Upper lobe of right lung (tissue), 1 donor: ENCODE measurements at regions not wholly inside any gene's neighbourhood (a gene's known extent, or its start where the extent isn't known, plus 50 kb on each side); places are given as distances from the start of the nearest gene placed in this dataset.

Experiments
- ATAC-seq: fragments of 200-7000 bp; cut with Tn5 transposase; one replicate; pipeline ENCODE4 v1.9.1; 2020; ENCODE audit warnings: mild to moderate bottlenecking, moderate library complexity
- DNase-seq: peaks from one replicate; pipeline ENCODE4 v3.0.0-alpha.2; 2020
- H3K27ac ChIP-seq: fragments of 200-600 bp; one replicate; pipeline ENCODE4 v1.8.0; 2022
- H3K27me3 ChIP-seq: fragments of 200-600 bp; one replicate; pipeline ENCODE4 v1.8.0; 2022; ENCODE audit warnings: mild to moderate bottlenecking
- H3K36me3 ChIP-seq: fragments of 200-600 bp; one replicate; pipeline ENCODE4 v1.8.0; 2022
- H3K4me1 ChIP-seq: fragments of 200-600 bp; one replicate; pipeline ENCODE4 v1.8.0; 2022
- H3K4me3 ChIP-seq: fragments of 200-600 bp; one replicate; pipeline ENCODE4 v1.8.0; 2022; ENCODE audit warnings: mild to moderate bottlenecking
- H3K9me3 ChIP-seq: fragments of 200-600 bp; one replicate; pipeline ENCODE4 v1.8.0; 2022
- CTCF ChIP-seq: fragments of 200-600 bp; IDR thresholded peaks from one replicate; pipeline ENCODE4 v1.8.0; 2022; ENCODE audit warnings: antibody characterized with exemption
- intact Hi-C: fragments of 100-400 bp; cut with DNase I; formaldehyde crosslinking; loops from one replicate; pipeline ENCODE4 v1.11.0; 2022
- donor health status: DM: no; HTN: yes; CAD: no; lungs with severe emphysema.

GRCh38 chr1:38240618-38241017, 194.0 kb upstream of the POU3F1 start:
- Histone ChIP-seq H3K9me3 (no peaks in the 10 kb centered on the region), H3K36me3 (no peaks in the 10 kb centered on the region), H3K27ac (no peak overlapping the region), H3K27me3 (peaks cover 5% of the 10 kb centered on the region), H3K4me1 (no peaks in the 10 kb centered on the region), H3K4me3 (no peak overlapping the region)
- no peak for DNase-seq
- ATAC-seq = no peak
- no peak for TF ChIP-seq CTCF
- intact Hi-C loops = no loop called here

- no peak for DNase-seq
- intact Hi-C loops = no loop called here
- Histone ChIP-seq H3K36me3 (no peaks in the 10 kb centered on the region), H3K27me3 (peaks cover 5% of the 10 kb centered on the region), H3K4me3 (no peak overlapping the region), H3K9me3 (no peaks in the 10 kb centered on the region), H3K27ac (no peak overlapping the region), H3K4me1 (no peaks in the 10 kb centered on the region)
- TF ChIP-seq CTCF = no peak
- ATAC-seq = no peak
These were observed 192.8 kb upstream of the POU3F1 start for GRCh38 chr1:38239258-38239835.

- H3K36me3 ChIP-seq = no peaks in the 10 kb centered on the region
- no peak for TF ChIP-seq CTCF
- no peak overlapping the region for H3K4me3 ChIP-seq
- no peak overlapping the region for H3K27ac ChIP-seq
- intact Hi-C loops = no loop called here
- H3K4me1 ChIP-seq = no peaks in the 10 kb centered on the region
- no peaks in the 10 kb centered on the region for H3K9me3 ChIP-seq
- H3K27me3 ChIP-seq = peaks cover 5% of the 10 kb centered on the region
- ATAC-seq (no peak), DNase-seq (no peak)
These were observed 191.7 kb upstream of the POU3F1 start for GRCh38 chr1:38238294-38238693.

GRCh38 chr1:38235705-38236104, 189.1 kb upstream of the POU3F1 start:
- no peaks in the 10 kb centered on the region for H3K36me3 ChIP-seq
- no peak overlapping the region for H3K4me3 ChIP-seq
- H3K27me3 ChIP-seq = peaks cover 5% of the 10 kb centered on the region
- H3K9me3 ChIP-seq = no peaks in the 10 kb centered on the region
- DNase-seq (no peak), ATAC-seq (no peak)
- H3K27ac ChIP-seq = no peak overlapping the region
- intact Hi-C loops = no loop called here
- no peak for TF ChIP-seq CTCF
- no peaks in the 10 kb centered on the region for H3K4me1 ChIP-seq

- no peak for TF ChIP-seq CTCF
These were observed 185.3 kb upstream of the POU3F1 start for GRCh38 chr1:38231941-38232340.

GRCh38 chr1:38228718-38229117, 182.1 kb upstream of the POU3F1 start:
- no peak overlapping the region for H3K27ac ChIP-seq
- ATAC-seq (peak; percentile 74), DNase-seq (no peak)
- H3K36me3 ChIP-seq = no peaks in the 10 kb centered on the region
- TF ChIP-seq CTCF = no peak
- H3K4me3 ChIP-seq = no peak overlapping the region
- no peaks in the 10 kb centered on the region for H3K4me1 ChIP-seq
- H3K9me3 ChIP-seq = no peaks in the 10 kb centered on the region
- no peaks in the 10 kb centered on the region for H3K27me3 ChIP-seq
- intact Hi-C loops = no loop called here

More at GRCh38 chr1:38231941-38232340, 185.3 kb upstream of the POU3F1 start:
- intact Hi-C loops = no loop called here
- H3K9me3 ChIP-seq = no peaks in the 10 kb centered on the region
- H3K27me3 ChIP-seq = no peaks in the 10 kb centered on the region
- H3K4me3 ChIP-seq = no peak overlapping the region
- ATAC-seq = no peak
- no peaks in the 10 kb centered on the region for H3K4me1 ChIP-seq
- no peak for DNase-seq
- H3K36me3 ChIP-seq = no peaks in the 10 kb centered on the region
- no peak overlapping the region for H3K27ac ChIP-seq
